Prostate gland (tissue), 2 donors: ENCODE measurements at regions not wholly inside any gene's neighbourhood (a gene's known extent, or its start where the extent isn't known, plus 50 kb on each side); places are given as distances from the start of the nearest gene placed in this dataset.

Source experiments
- POLR2A ChIP-seq: fragments of 450-650 bp; IDR thresholded peaks from one replicate; pipeline ENCODE4 v1.6.1; 2016; ENCODE audit warnings: antibody characterized with exemption, mild to moderate bottlenecking
- POLR2AphosphoS5 ChIP-seq: sonication (generic); formaldehyde crosslinking; IDR thresholded peaks from one replicate; pipeline ENCODE4 v1.6.1; 2017; ENCODE audit warnings: antibody characterized with exemption
- TF ChIP-seq, protein P1 (sequence below), 4 experiments: fragments of 200-600 bp in 2 of 4; fragments of 450-650 bp in 2 of 4; sonication (generic) in 2 of 4; IDR thresholded peaks; 1 replicate in 3 of 4; 2 replicates in 1 of 4; pipeline ENCODE4 v1.5.1; 2016 to 2019; ENCODE audit warnings: antibody characterized with exemption in 4 of 4, mild to moderate bottlenecking in 2 of 4, moderate library complexity in 2 of 4

- TF ChIP-seq POLR2A, result no peak
- TF ChIP-seq, protein P1, sequence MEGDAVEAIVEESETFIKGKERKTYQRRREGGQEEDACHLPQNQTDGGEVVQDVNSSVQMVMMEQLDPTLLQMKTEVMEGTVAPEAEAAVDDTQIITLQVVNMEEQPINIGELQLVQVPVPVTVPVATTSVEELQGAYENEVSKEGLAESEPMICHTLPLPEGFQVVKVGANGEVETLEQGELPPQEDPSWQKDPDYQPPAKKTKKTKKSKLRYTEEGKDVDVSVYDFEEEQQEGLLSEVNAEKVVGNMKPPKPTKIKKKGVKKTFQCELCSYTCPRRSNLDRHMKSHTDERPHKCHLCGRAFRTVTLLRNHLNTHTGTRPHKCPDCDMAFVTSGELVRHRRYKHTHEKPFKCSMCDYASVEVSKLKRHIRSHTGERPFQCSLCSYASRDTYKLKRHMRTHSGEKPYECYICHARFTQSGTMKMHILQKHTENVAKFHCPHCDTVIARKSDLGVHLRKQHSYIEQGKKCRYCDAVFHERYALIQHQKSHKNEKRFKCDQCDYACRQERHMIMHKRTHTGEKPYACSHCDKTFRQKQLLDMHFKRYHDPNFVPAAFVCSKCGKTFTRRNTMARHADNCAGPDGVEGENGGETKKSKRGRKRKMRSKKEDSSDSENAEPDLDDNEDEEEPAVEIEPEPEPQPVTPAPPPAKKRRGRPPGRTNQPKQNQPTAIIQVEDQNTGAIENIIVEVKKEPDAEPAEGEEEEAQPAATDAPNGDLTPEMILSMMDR (IDR thresholded peaks at IDR 0.05), result no peak
- TF ChIP-seq POLR2AphosphoS5, result no peak
These were observed 185.2 kb upstream of the EXOC2 start for GRCh38 chr6:878179-878578.
